MCF 10A (cell line): ENCODE measurements at regions not wholly inside any gene's neighbourhood (a gene's known extent, or its start where the extent isn't known, plus 50 kb on each side); places are given as distances from the start of the nearest gene placed in this dataset.
A peak's percentile ranks its signal among the peaks of the same experiment; 100 is the strongest.

Experiments used
- BruUV-seq: library from RNA; stranded (reverse); fragments of 400-500 nt; replicated peaks from 2 replicates; lab custom pipeline; 2021; lab: Mats Ljungman, UMichigan
- CTCF ChIA-PET: fragments of 300-600 bp; sonication (Branson Sonifier 250); formaldehyde crosslinking; extraction: SDS; loops from one replicate; lab custom pipeline; 2021; ENCODE audit warnings: antibody characterized with exemption, inconsistent platforms; lab: Yijun Ruan, JAX
- POLR2A ChIA-PET: fragments of 300-600, 350-650 bp; sonication (Branson Sonifier 250); formaldehyde crosslinking; extraction: SDS; loops from one replicate; lab custom pipeline; 2020; ENCODE audit warnings: antibody characterized with exemption, inconsistent platforms; lab: Yijun Ruan, JAX
- DNase-seq: peaks from one replicate; pipeline ENCODE4 v3.0.0-alpha.2; 2018; ENCODE audit not compliant: unreplicated experiment
- H3K27ac Mint-ChIP-seq: one replicate; pipeline ENCODE4 v1.8.0; 2022; ENCODE audit warnings: mild to moderate bottlenecking, low read depth, mixed read lengths; ENCODE audit not compliant: unreplicated experiment
- H3K27me3 Mint-ChIP-seq: one replicate; pipeline ENCODE4 v1.8.0; 2022; ENCODE audit warnings: mixed read lengths; ENCODE audit not compliant: insufficient read depth, unreplicated experiment
- H3K36me3 Mint-ChIP-seq: one replicate; pipeline ENCODE4 v1.8.0; 2022; ENCODE audit warnings: mild to moderate bottlenecking, moderate library complexity, mixed read lengths; ENCODE audit not compliant: insufficient read depth, unreplicated experiment
- H3K4me1 Mint-ChIP-seq: one replicate; pipeline ENCODE4 v1.8.0; 2022; ENCODE audit warnings: mixed read lengths; ENCODE audit not compliant: insufficient read depth, unreplicated experiment
- H3K4me3 Mint-ChIP-seq: one replicate; pipeline ENCODE4 v1.8.0; 2022; ENCODE audit warnings: mild to moderate bottlenecking, moderate library complexity, mixed read lengths; ENCODE audit not compliant: unreplicated experiment
- H3K9me3 Mint-ChIP-seq: one replicate; pipeline ENCODE4 v1.8.0; 2022; ENCODE audit warnings: mixed read lengths; ENCODE audit not compliant: unreplicated experiment
- CTCF ChIP-seq: fragments of 200-600 bp; IDR thresholded peaks from one replicate; pipeline ENCODE4 v1.8.0; 2022; ENCODE audit warnings: antibody characterized with exemption, mild to moderate bottlenecking; ENCODE audit not compliant: unreplicated experiment
- intact Hi-C: fragments of 100-400 bp; cut with micrococcal nuclease; formaldehyde crosslinking; loops from 2 replicates; pipeline ENCODE4 v1.14.1; 2022

DNA sequence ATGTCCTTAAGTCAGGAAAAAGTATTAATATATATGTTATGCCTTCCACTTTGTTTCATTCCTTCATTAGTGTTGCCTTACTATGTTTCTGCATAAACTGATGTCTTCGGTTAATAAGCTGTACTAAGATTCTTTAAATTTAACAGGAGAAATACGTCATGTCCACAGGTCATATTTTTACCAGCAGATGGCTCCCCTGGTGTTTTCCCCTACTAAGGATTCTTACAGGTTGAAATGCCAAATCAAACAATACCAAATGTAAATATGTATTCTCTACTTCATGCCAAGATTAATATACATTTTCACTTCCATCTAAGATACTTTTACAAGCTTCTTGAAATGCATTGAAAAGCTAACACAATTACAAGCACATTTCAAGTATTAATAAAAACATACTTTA is 1602.1 kb downstream of the SI start:
- BruUV-seq, result no TSS peak
- no peaks in the 10 kb centered on the region for H3K27me3 Mint-ChIP-seq

GRCh38 chr3:163474766-163475165 is 1603.5 kb downstream of the SI start:
- no peak for TF ChIP-seq CTCF
- DNase-seq, result no peak
- ChIA-PET CTCF (no interaction called here), POLR2A (no interaction called here)
- no peaks in the 10 kb centered on the region for H3K27me3 Mint-ChIP-seq
- H3K27ac Mint-ChIP-seq, result no peak overlapping the region
- peaks cover 6% of the 10 kb centered on the region for H3K9me3 Mint-ChIP-seq
- intact Hi-C loops, result no loop called here
- H3K36me3 Mint-ChIP-seq, result no peaks in the 10 kb centered on the region
- peaks cover 5% of the 10 kb centered on the region for H3K4me1 Mint-ChIP-seq
- H3K4me3 Mint-ChIP-seq, result no peak overlapping the region
- no TSS peak for BruUV-seq

More for the DNA sequence above, 1602.1 kb downstream of the SI start:
- intact Hi-C loops, result loop anchor here (1.0 kb wide), 1 partner anchor 475 kb away; no protein-coding TSS in a partner anchor
- peaks cover 6% of the 10 kb centered on the region for H3K9me3 Mint-ChIP-seq
- no peak overlapping the region for H3K4me3 Mint-ChIP-seq
- peaks cover 5% of the 10 kb centered on the region for H3K4me1 Mint-ChIP-seq
- ChIA-PET POLR2A (no interaction called here), CTCF (interaction anchor here (0.7 kb wide), 2 partner anchors 9 to 14 kb away, joined by 3 read pairs; no protein-coding TSS in a partner anchor)
- TF ChIP-seq CTCF, result no peak
- peak; percentile 43 for DNase-seq
- no peak overlapping the region for H3K27ac Mint-ChIP-seq
- no peaks in the 10 kb centered on the region for H3K36me3 Mint-ChIP-seq

GRCh38 chr3:163468531-163469335 is 1609.6 kb downstream of the SI start:
- CTCF ChIA-PET, result interaction anchor here (0.6 to 0.8 kb wide), 3 partner anchors 41 to 439 kb away, joined by 3 read pairs; no protein-coding TSS in a partner anchor
- Mint-ChIP-seq H3K27ac (no peak overlapping the region), H3K36me3 (no peaks in the 10 kb centered on the region), H3K27me3 (no peaks in the 10 kb centered on the region), H3K4me3 (no peak overlapping the region), H3K9me3 (peaks cover 6% of the 10 kb centered on the region), H3K4me1 (no peaks in the 10 kb centered on the region)
- POLR2A ChIA-PET, result no interaction called here
- TF ChIP-seq CTCF, result no peak
- DNase-seq, result no peak
- intact Hi-C loops, result no loop called here
- no TSS peak for BruUV-seq

DNA sequence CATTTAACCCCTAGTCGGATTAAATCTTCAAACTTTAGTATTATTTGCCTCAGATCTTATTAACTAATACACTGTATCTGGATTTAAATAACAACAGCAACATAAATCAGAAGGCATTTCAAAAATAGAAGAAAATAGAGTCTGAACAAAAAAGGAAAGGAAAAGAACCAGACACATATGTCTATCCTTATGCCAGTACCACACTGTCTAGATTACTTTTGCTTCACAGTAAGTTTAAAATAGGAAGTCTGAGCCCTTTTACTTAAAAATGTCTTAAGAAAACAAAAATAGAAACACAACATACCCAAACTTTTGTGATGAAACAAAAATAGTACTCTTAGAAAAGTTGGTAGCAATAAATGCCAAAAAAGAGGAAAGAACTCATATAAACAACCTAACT is 1615.8 kb downstream of the SI start:
- Mint-ChIP-seq H3K9me3 (no peaks in the 10 kb centered on the region), H3K4me1 (peaks cover 5% of the 10 kb centered on the region), H3K4me3 (no peak overlapping the region), H3K27me3 (no peaks in the 10 kb centered on the region), H3K36me3 (peaks cover 6% of the 10 kb centered on the region), H3K27ac (no peak overlapping the region)
- ChIA-PET CTCF (interaction anchor here (1.0 kb wide), 1 partner anchor 14 kb away, joined by 3 read pairs; no protein-coding TSS in a partner anchor), POLR2A (no interaction called here)
- DNase-seq, result no peak
- no TSS peak for BruUV-seq
- TF ChIP-seq CTCF, result no peak
- intact Hi-C loops, result no loop called here
